Thyroid gland (tissue), 4 donors: ENCODE measurements at regions not wholly inside any gene's neighbourhood (a gene's known extent, or its start where the extent isn't known, plus 50 kb on each side); places are given as distances from the start of the nearest gene placed in this dataset.

Experiments used
- DNase-seq, 2 donors: peaks; one replicate each; pipeline ENCODE4 v3.0.0-alpha.2; 2019
- H3K27ac ChIP-seq, 3 donors: fragments of 200-600 bp; sonication (generic); 1 replicate in 2 of 3; 2 replicates in 1 of 3; pipeline ENCODE4 v1.5.1; 2016 to 2019; ENCODE audit warnings: mild to moderate bottlenecking in 1 of 3, moderate library complexity in 1 of 3
- H3K27me3 ChIP-seq: fragments of 200-600 bp; sonication (generic); one replicate; pipeline ENCODE4 v1.5.1; 2019
- H3K36me3 ChIP-seq, 2 donors: fragments of 200-600 bp; sonication (generic); one replicate each; pipeline ENCODE4 v1.5.1; 2016 to 2019
- H3K4me1 ChIP-seq, 2 donors: fragments of 200-600 bp; sonication (generic); one replicate each; pipeline ENCODE4 v1.5.1; 2017 to 2019
- H3K4me3 ChIP-seq, 3 donors: fragments of 200-600 bp; sonication (generic); replicated peaks in 1 of 3; 1 replicate in 2 of 3; 2 replicates in 1 of 3; pipeline ENCODE4 v1.5.1; 2016; ENCODE audit warnings: mild to moderate bottlenecking in 1 of 3
- H3K9me3 ChIP-seq: fragments of 200-600 bp; sonication (generic); one replicate; pipeline ENCODE4 v1.5.1; 2017
- CTCF ChIP-seq, 6 experiments: fragments of 200-600 bp in 3 of 6; fragments of 450-650 bp in 3 of 6; sonication (generic) in 3 of 6; IDR thresholded peaks; one replicate each; pipeline ENCODE4 v1.5.1; 2016 to 2019; ENCODE audit warnings: antibody characterized with exemption in 6 of 6, mild to moderate bottlenecking in 2 of 6, inconsistent platforms in 1 of 6, moderate library complexity in 1 of 6
- POLR2A ChIP-seq, 2 donors: fragments of 450-650 bp; IDR thresholded peaks; one replicate each; pipeline ENCODE4 v1.6.1; 2017; ENCODE audit warnings: antibody characterized with exemption in 2 of 2, mild to moderate bottlenecking in 2 of 2, moderate library complexity in 1 of 2
- whole genome bisulfite sequencing, 2 donors: methylation state at CpG; one replicate each; pipeline ENCODE4 v1.1.5; 2017; 5-methylcytosine and 5-hydroxymethylcytosine counted together
- intact Hi-C: fragments of 100-400 bp; cut with DNase I; formaldehyde crosslinking; loops from one replicate; pipeline ENCODE4 v1.15.1; 2023

GRCh38 chr4:60879135-60879701 lies 320.9 kb upstream of the ADGRL3 start:
- intact Hi-C loops, result no loop called here
- 69 to 81% methylated on average over 1 of the region's 1 CpG for WGBS, 2 donors
- TF ChIP-seq POLR2A (IDR thresholded peaks at IDR 0.05), result no peak
- TF ChIP-seq CTCF (IDR thresholded peaks at IDR 0.05), result no peak
- Histone ChIP-seq H3K4me1 (no peaks in the 10 kb centered on the region), H3K36me3 (no peaks in the 10 kb centered on the region), H3K4me3 (no peak overlapping the region), H3K27me3 (no peaks in the 10 kb centered on the region), H3K27ac (no peak overlapping the region), H3K9me3 (no peaks in the 10 kb centered on the region)
- DNase-seq, result no peak

- no peak overlapping the region for H3K4me3 ChIP-seq
- DNase-seq, result no peak
- H3K27ac ChIP-seq, result no peak overlapping the region
- no peak for TF ChIP-seq POLR2A (IDR thresholded peaks at IDR 0.05)
- no peak for TF ChIP-seq CTCF (IDR thresholded peaks at IDR 0.05)
- no peaks in the 10 kb centered on the region for H3K9me3 ChIP-seq
- no peaks in the 10 kb centered on the region for H3K27me3 ChIP-seq
- no peaks in the 10 kb centered on the region for H3K36me3 ChIP-seq
- WGBS, 2 donors, result 55 to 57% methylated on average over 7 of the region's 7 CpGs
- H3K4me1 ChIP-seq, result no peaks in the 10 kb centered on the region
- intact Hi-C loops, result no loop called here
Measured at GRCh38 chr4:60884587-60884986, 315.5 kb upstream of the ADGRL3 start.

- Histone ChIP-seq H3K27ac (no peak overlapping the region), H3K36me3 (no peaks in the 10 kb centered on the region), H3K27me3 (no peaks in the 10 kb centered on the region), H3K4me1 (no peaks in the 10 kb centered on the region), H3K9me3 (no peaks in the 10 kb centered on the region), H3K4me3 (no peak overlapping the region)
- 60 to 70% methylated on average over 2 of the region's 2 CpGs for WGBS, 2 donors
- intact Hi-C loops, result no loop called here
- TF ChIP-seq POLR2A (IDR thresholded peaks at IDR 0.05) (no peak), CTCF (IDR thresholded peaks at IDR 0.05) (no peak)
- no peak for DNase-seq
Measured at GRCh38 chr4:60885011-60885410, 315.1 kb upstream of the ADGRL3 start.

GRCh38 chr4:60890743-60891142 lies 309.4 kb upstream of the ADGRL3 start:
- TF ChIP-seq POLR2A (IDR thresholded peaks at IDR 0.05), result no peak
- TF ChIP-seq CTCF (IDR thresholded peaks at IDR 0.05), result no peak
- no peak overlapping the region for H3K27ac ChIP-seq
- H3K4me3 ChIP-seq, result no peak overlapping the region
- no peaks in the 10 kb centered on the region for H3K27me3 ChIP-seq
- no peaks in the 10 kb centered on the region for H3K36me3 ChIP-seq
- intact Hi-C loops, result no loop called here
- no peaks in the 10 kb centered on the region for H3K4me1 ChIP-seq
- no peak for DNase-seq
- H3K9me3 ChIP-seq, result no peaks in the 10 kb centered on the region
- 85 to 86% methylated on average over 2 of the region's 2 CpGs for WGBS, 2 donors

GRCh38 chr4:60891947-60892346 lies 308.2 kb upstream of the ADGRL3 start:
- no peaks in the 10 kb centered on the region for H3K27me3 ChIP-seq
- no peaks in the 10 kb centered on the region for H3K9me3 ChIP-seq
- no peak overlapping the region for H3K27ac ChIP-seq
- H3K4me3 ChIP-seq, result no peak overlapping the region
- no peaks in the 10 kb centered on the region for H3K4me1 ChIP-seq
- TF ChIP-seq CTCF (IDR thresholded peaks at IDR 0.05), result no peak
- no peak for TF ChIP-seq POLR2A (IDR thresholded peaks at IDR 0.05)
- no peak for DNase-seq
- intact Hi-C loops, result no loop called here
- no peaks in the 10 kb centered on the region for H3K36me3 ChIP-seq
